Mesenchymal stem cell (in vitro differentiated cells and primary cell): ENCODE measurements at regions not wholly inside any gene's neighbourhood (a gene's known extent, or its start where the extent isn't known, plus 50 kb on each side); places are given as distances from the start of the nearest gene placed in this dataset.

Experiments
- DNase-seq: peaks from one replicate; pipeline ENCODE4 v3.0.0-alpha.2; 2013
- H2AFZ ChIP-seq: one replicate; pipeline ENCODE4 v1.6.1; 2013; ENCODE audit warnings: low read depth, mild to moderate bottlenecking, control low read depth, inconsistent platforms, low read length, moderate library complexity
- H2AK5ac ChIP-seq: 2 replicates; pipeline ENCODE4 v1.6.1; 2013; ENCODE audit warnings: low read length, moderate library complexity, mild to moderate bottlenecking, inconsistent platforms; ENCODE audit not compliant: severe bottlenecking
- H2BK120ac ChIP-seq: one replicate; pipeline ENCODE4 v1.6.1; 2013; ENCODE audit warnings: low read depth, mild to moderate bottlenecking, inconsistent platforms, low read length, moderate library complexity
- H2BK12ac ChIP-seq, 2 experiments: one replicate each; pipeline ENCODE4 v1.6.1; 2013; ENCODE audit warnings: inconsistent platforms in 2 of 2, low read length in 2 of 2, mild to moderate bottlenecking in 2 of 2, moderate library complexity in 2 of 2, control low read depth in 1 of 2
- H2BK15ac ChIP-seq: one replicate; pipeline ENCODE4 v1.6.1; 2013; ENCODE audit warnings: mild to moderate bottlenecking, low read depth, inconsistent platforms; ENCODE audit not compliant: poor library complexity, severe bottlenecking
- H2BK5ac ChIP-seq: 2 replicates; pipeline ENCODE4 v1.6.1; 2013; ENCODE audit warnings: low read depth, mild to moderate bottlenecking, low read length, control low read depth, inconsistent platforms; ENCODE audit not compliant: poor library complexity, severe bottlenecking
- H3K14ac ChIP-seq, 2 experiments: one replicate each; pipeline ENCODE4 v1.6.1; 2013; ENCODE audit warnings: inconsistent platforms in 2 of 2, low read length in 2 of 2, control low read depth in 1 of 2, mild to moderate bottlenecking in 1 of 2, moderate library complexity in 1 of 2
- H3K18ac ChIP-seq, 2 experiments: one replicate each; pipeline ENCODE4 v1.6.1; 2013; ENCODE audit warnings: inconsistent platforms in 2 of 2, low read length in 2 of 2, control low read depth in 1 of 2, low read depth in 1 of 2, mild to moderate bottlenecking in 1 of 2
- H3K23ac ChIP-seq, 2 experiments: one replicate each; pipeline ENCODE4 v1.6.1; 2013; ENCODE audit warnings: inconsistent platforms in 2 of 2, low read length in 2 of 2, mild to moderate bottlenecking in 2 of 2, moderate library complexity in 2 of 2, control low read depth in 1 of 2
- H3K27ac ChIP-seq: 2 replicates; pipeline ENCODE4 v1.5.1; 2013; ENCODE audit warnings: mild to moderate bottlenecking, moderate library complexity, low read length, control low read depth, inconsistent platforms; ENCODE audit not compliant: poor library complexity, severe bottlenecking
- H3K27me3 ChIP-seq, 2 experiments: 2 replicates each; pipeline versions ENCODE4 v1.6.1 to v1.7.0; 2013; ENCODE audit warnings: low read length in 2 of 2, mild to moderate bottlenecking in 2 of 2, moderate library complexity in 2 of 2, control low read depth in 1 of 2, inconsistent platforms in 1 of 2; ENCODE audit not compliant: control insufficient read depth in 1 of 2, insufficient read depth in 1 of 2
- H3K36me3 ChIP-seq, 2 experiments: 2 replicates each; pipeline versions ENCODE4 v1.6.1 to v1.7.0; 2013; ENCODE audit warnings: low read length in 2 of 2, control low read depth in 1 of 2, inconsistent platforms in 1 of 2, low read depth in 1 of 2, mild to moderate bottlenecking in 1 of 2; ENCODE audit not compliant: insufficient read depth in 2 of 2, control insufficient read depth in 1 of 2
- H3K4ac ChIP-seq, 2 experiments: one replicate each; pipeline ENCODE4 v1.6.1; 2013; ENCODE audit warnings: inconsistent platforms in 2 of 2, low read length in 2 of 2, mild to moderate bottlenecking in 2 of 2, moderate library complexity in 2 of 2, control low read depth in 1 of 2, low read depth in 1 of 2
- H3K4me1 ChIP-seq: 2 replicates; pipeline ENCODE4 v1.6.1; 2013; ENCODE audit warnings: low read depth, low read length, control low read depth; ENCODE audit not compliant: control insufficient read depth, insufficient read depth
- H3K4me2 ChIP-seq: 2 replicates; pipeline ENCODE4 v1.6.1; 2013; ENCODE audit warnings: low read length, mild to moderate bottlenecking, inconsistent platforms; ENCODE audit not compliant: poor library complexity, severe bottlenecking
- H3K4me3 ChIP-seq, 2 experiments: 2 replicates each; pipeline versions ENCODE4 v1.5.1 to v1.7.0; 2013; ENCODE audit warnings: low read length in 2 of 2, mild to moderate bottlenecking in 2 of 2, control low read depth in 1 of 2, low read depth in 1 of 2; ENCODE audit not compliant: insufficient read depth in 1 of 2
- H3K79me1 ChIP-seq: replicated peaks from 2 replicates; pipeline ENCODE4 v1.6.1; 2013; ENCODE audit warnings: mild to moderate bottlenecking, control low read depth, low read length, inconsistent platforms; ENCODE audit not compliant: poor library complexity, severe bottlenecking
- H3K9ac ChIP-seq: 2 replicates; pipeline ENCODE4 v1.7.0; 2013; ENCODE audit warnings: mild to moderate bottlenecking, low read length, moderate library complexity
- H3K9me3 ChIP-seq: 2 replicates; pipeline ENCODE4 v1.7.0; 2013; ENCODE audit warnings: mild to moderate bottlenecking, low read length; ENCODE audit not compliant: control insufficient read depth
- H4K8ac ChIP-seq: one replicate; pipeline ENCODE4 v1.6.1; 2013; ENCODE audit warnings: inconsistent platforms, mild to moderate bottlenecking, low read length, moderate library complexity
- H4K91ac ChIP-seq: one replicate; pipeline ENCODE4 v1.6.1; 2013; ENCODE audit warnings: mild to moderate bottlenecking, low read length, inconsistent platforms
- WGBS: methylation state at CpG from one replicate; pipeline ENCODE4 v1.1.7; 2013; ENCODE audit warnings: mixed read lengths; 5-methylcytosine and 5-hydroxymethylcytosine counted together

- Histone ChIP-seq H4K8ac (no peak overlapping the region), H3K4ac (no peak overlapping the region), H3K27me3 (peaks cover 19 to 68% of the 10 kb centered on the region in 2 experiments), H3K23ac (no peak overlapping the region), H3K79me1 (no peaks in the 10 kb centered on the region), H2AFZ (no peak overlapping the region), H3K27ac (no peak overlapping the region), H3K4me3 (no peak overlapping the region), H2AK5ac (no peak overlapping the region), H3K9me3 (no peaks in the 10 kb centered on the region), H3K4me1 (no peaks in the 10 kb centered on the region), H4K91ac (no peak overlapping the region), H3K14ac (no peak overlapping the region), H2BK120ac (no peak overlapping the region), H2BK5ac (no peak overlapping the region), H2BK15ac (no peak overlapping the region), H3K4me2 (no peak overlapping the region), H3K18ac (no peak overlapping the region), H3K9ac (no peak overlapping the region), H3K36me3 (no peaks in the 10 kb centered on the region), H2BK12ac (no peak overlapping the region)
- no peak for DNase-seq
- 71% methylated on average over 3 of the region's 3 CpGs for WGBS
Observed at GRCh38 chrX:110428144-110428543, 69.5 kb downstream of the RTL9 start.

- no peaks in the 10 kb centered on the region for H3K79me1 ChIP-seq
- H2AFZ ChIP-seq: no peak overlapping the region
- no peak overlapping the region for H2AK5ac ChIP-seq
- H3K4me2 ChIP-seq: no peak overlapping the region
- H3K4ac ChIP-seq: no peak overlapping the region
- H3K9me3 ChIP-seq: no peaks in the 10 kb centered on the region
- no peak overlapping the region for H4K8ac ChIP-seq
- DNase-seq: no peak
- H2BK12ac ChIP-seq: no peak overlapping the region
- H4K91ac ChIP-seq: no peak overlapping the region
- no peak overlapping the region for H3K18ac ChIP-seq
- no peak overlapping the region for H3K4me3 ChIP-seq
- no peak overlapping the region for H3K9ac ChIP-seq
- H2BK120ac ChIP-seq: no peak overlapping the region
- no peak overlapping the region for H2BK5ac ChIP-seq
- peaks cover 25 to 65% of the 10 kb centered on the region in 2 experiments for H3K27me3 ChIP-seq
- no peaks in the 10 kb centered on the region for H3K4me1 ChIP-seq
- H3K14ac ChIP-seq: no peak overlapping the region
- H3K27ac ChIP-seq: no peak overlapping the region
- H3K23ac ChIP-seq: no peak overlapping the region
- no CpG with 5 or more reads among the region's 1 CpG for WGBS
- H3K36me3 ChIP-seq: no peaks in the 10 kb centered on the region
- H2BK15ac ChIP-seq: no peak overlapping the region
Observed at GRCh38 chrX:110430293-110431076, 71.8 kb downstream of the RTL9 start.

- Histone ChIP-seq H3K4me2 (no peak overlapping the region), H3K79me1 (no peaks in the 10 kb centered on the region), H4K91ac (no peak overlapping the region), H3K27ac (no peak overlapping the region), H2AK5ac (no peak overlapping the region), H2BK5ac (no peak overlapping the region), H2BK15ac (no peak overlapping the region), H3K18ac (peak overlapping the region in 1 of 2 experiments; percentile 12), H4K8ac (no peak overlapping the region), H3K36me3 (no peaks in the 10 kb centered on the region), H2AFZ (no peak overlapping the region), H3K4me1 (peaks cover 1% of the 10 kb centered on the region), H2BK12ac (no peak overlapping the region), H3K4ac (no peak overlapping the region), H3K23ac (no peak overlapping the region), H3K4me3 (no peak overlapping the region), H2BK120ac (no peak overlapping the region), H3K9ac (no peak overlapping the region), H3K9me3 (no peaks in the 10 kb centered on the region), H3K14ac (no peak overlapping the region), H3K27me3 (peaks cover 25 to 63% of the 10 kb centered on the region in 2 experiments)
- 57% methylated on average over 9 of the region's 12 CpGs for WGBS
- DNase-seq: no peak
Observed at GRCh38 chrX:110432091-110432905, 73.7 kb downstream of the RTL9 start.

GRCh38 chrX:110432906-110433215, 74.2 kb downstream of the RTL9 start:
- Histone ChIP-seq H2BK5ac (no peak overlapping the region), H2AK5ac (no peak overlapping the region), H3K9me3 (no peaks in the 10 kb centered on the region), H3K79me1 (no peaks in the 10 kb centered on the region), H3K23ac (no peak overlapping the region), H3K27me3 (peaks cover 25 to 66% of the 10 kb centered on the region in 2 experiments), H2BK120ac (no peak overlapping the region), H4K91ac (no peak overlapping the region), H3K4me3 (no peak overlapping the region), H3K14ac (no peak overlapping the region), H3K4ac (no peak overlapping the region), H3K9ac (no peak overlapping the region), H2BK15ac (no peak overlapping the region), H2AFZ (no peak overlapping the region), H2BK12ac (no peak overlapping the region), H3K36me3 (no peaks in the 10 kb centered on the region), H4K8ac (no peak overlapping the region), H3K4me1 (peaks cover 1% of the 10 kb centered on the region), H3K18ac (no peak overlapping the region), H3K4me2 (no peak overlapping the region), H3K27ac (no peak overlapping the region)
- DNase-seq: no peak
- 33% methylated on average over 6 of the region's 6 CpGs for WGBS
